Activated naive CD4-positive, alpha-beta T cell (primary cell): ENCODE measurements at regions not wholly inside any gene's neighbourhood (a gene's known extent, or its start where the extent isn't known, plus 50 kb on each side); places are given as distances from the start of the nearest gene placed in this dataset.

ENCODE experiments used
- DNase-seq, 4 experiments: peaks; one replicate each; lab custom pipeline; 2025; lab: John Stamatoyannopoulos, UW

GRCh38 chr3:117304681-117305080 is 595.1 kb downstream of the TUSC7 start:
- DNase-seq: no peak

- DNase-seq: no peak
Measured at GRCh38 chr3:117305681-117306080, 596.1 kb downstream of the TUSC7 start.

GRCh38 chr3:117306299-117306698 is 596.7 kb downstream of the TUSC7 start:
- DNase-seq: no peak

- no peak for DNase-seq
Measured at GRCh38 chr3:117308353-117308752, 598.8 kb downstream of the TUSC7 start.

- no peak for DNase-seq
Measured at GRCh38 chr3:117308756-117309155, 599.2 kb downstream of the TUSC7 start.

- no peak for DNase-seq
Measured at GRCh38 chr3:117310536-117310935, 601.0 kb downstream of the TUSC7 start.

- DNase-seq: no peak
Measured at GRCh38 chr3:117314441-117315150, 605.0 kb downstream of the TUSC7 start.

GRCh38 chr3:117322866-117323265 is 613.3 kb downstream of the TUSC7 start:
- no peak for DNase-seq

GRCh38 chr3:117346901-117347300 is 637.3 kb downstream of the TUSC7 start:
- no peak for DNase-seq

GRCh38 chr3:117348884-117349283 is 639.3 kb downstream of the TUSC7 start:
- DNase-seq: no peak

- DNase-seq: no peak
Measured at GRCh38 chr3:117349566-117349965, 640.0 kb downstream of the TUSC7 start.

GRCh38 chr3:117350371-117350770 is 640.8 kb downstream of the TUSC7 start:
- no peak for DNase-seq

- DNase-seq: no peak
Measured at GRCh38 chr3:117355566-117355965, 646.0 kb downstream of the TUSC7 start.

- DNase-seq: no peak
Measured at GRCh38 chr3:117356091-117356705, 646.6 kb downstream of the TUSC7 start.

- no peak for DNase-seq
Measured at GRCh38 chr3:117358717-117359314, 649.2 kb downstream of the TUSC7 start.

GRCh38 chr3:117366574-117366973 is 657.0 kb downstream of the TUSC7 start:
- DNase-seq: no peak

GRCh38 chr3:117367861-117368260 is 658.3 kb downstream of the TUSC7 start:
- DNase-seq: no peak

GRCh38 chr3:117380631-117381030 is 671.1 kb downstream of the TUSC7 start:
- no peak for DNase-seq

- DNase-seq: no peak
Measured at GRCh38 chr3:117393119-117393518, 683.5 kb downstream of the TUSC7 start.

GRCh38 chr3:117398141-117398899 is 688.7 kb downstream of the TUSC7 start:
- no peak for DNase-seq

GRCh38 chr3:117399311-117400078 is 689.9 kb downstream of the TUSC7 start:
- no peak for DNase-seq

- no peak for DNase-seq
Measured at GRCh38 chr3:117400303-117400702, 690.7 kb downstream of the TUSC7 start.
